Fibroblast of lung (primary cell): ENCODE measurements at regions not wholly inside any gene's neighbourhood (a gene's known extent, or its start where the extent isn't known, plus 50 kb on each side); places are given as distances from the start of the nearest gene placed in this dataset.

Experiments
- DNase-seq, 2 donors: peaks; one replicate each; pipeline versions ENCODE4 v3.0.0 to v3.0.0-alpha.2; 2010; ENCODE audit warnings: low read depth in 2 of 2
- H2AFZ ChIP-seq: 2 replicates; pipeline ENCODE4 v1.5.1; 2012; ENCODE audit warnings: low read length, control low read depth, inconsistent platforms
- H3K27ac ChIP-seq: 2 replicates; pipeline ENCODE4 v1.5.1; 2011; ENCODE audit warnings: low read length, control low read depth; ENCODE audit not compliant: insufficient read depth
- H3K27me3 ChIP-seq: 2 replicates; pipeline ENCODE4 v1.5.1; 2011; ENCODE audit warnings: mild to moderate bottlenecking, low read length; ENCODE audit not compliant: control insufficient read depth, insufficient read depth
- H3K36me3 ChIP-seq: 2 replicates; pipeline ENCODE4 v1.5.1; 2011; ENCODE audit warnings: low read length; ENCODE audit not compliant: control insufficient read depth, insufficient read depth
- H3K4me1 ChIP-seq: 2 replicates; pipeline ENCODE4 v1.5.1; 2011; ENCODE audit warnings: low read length; ENCODE audit not compliant: control insufficient read depth, insufficient read depth; ENCODE audit errors: extremely low read depth
- H3K4me2 ChIP-seq: 2 replicates; pipeline ENCODE4 v1.5.1; 2011; ENCODE audit warnings: low read length, control low read depth; ENCODE audit not compliant: insufficient read depth; ENCODE audit errors: extremely low read depth
- H3K4me3 ChIP-seq, 4 experiments: fragments of 200-600 bp in 1 of 4; sonication (generic) in 1 of 4; replicated peaks in 1 of 4; 2 replicates each; pipeline ENCODE4 v1.5.1; 2011 to 2016; ENCODE audit warnings: low read length in 4 of 4, low read depth in 3 of 4, mild to moderate bottlenecking in 3 of 4, control low read depth in 2 of 4, inconsistent platforms in 1 of 4, mixed read lengths in 1 of 4; ENCODE audit not compliant: insufficient read depth in 1 of 4; ENCODE audit errors: control extremely low read depth in 1 of 4
- H3K79me2 ChIP-seq: 2 replicates; pipeline ENCODE4 v1.5.1; 2012; ENCODE audit warnings: mild to moderate bottlenecking, low read length, inconsistent platforms; ENCODE audit not compliant: control insufficient read depth, insufficient read depth
- H3K9ac ChIP-seq: 2 replicates; pipeline ENCODE4 v1.5.1; 2011; ENCODE audit warnings: mild to moderate bottlenecking, low read length, control low read depth; ENCODE audit not compliant: insufficient read depth
- H3K9me3 ChIP-seq: 2 replicates; pipeline ENCODE4 v1.5.1; 2012; ENCODE audit warnings: low read depth, low read length; ENCODE audit not compliant: control insufficient read depth, insufficient read depth
- H4K20me1 ChIP-seq: 2 replicates; pipeline ENCODE4 v1.5.1; 2011; ENCODE audit warnings: low read length; ENCODE audit not compliant: control insufficient read depth, insufficient read depth; ENCODE audit errors: extremely low read depth
- EZH2 ChIP-seq: IDR thresholded peaks from 2 replicates; pipeline ENCODE4 v1.5.1; 2012; ENCODE audit warnings: low read length, control low read depth, mild to moderate bottlenecking; ENCODE audit errors: missing control alignments
- TF ChIP-seq, protein P1 (sequence below), 2 donors: IDR thresholded peaks in 1 of 2; conservative IDR thresholded peaks in 1 of 2; 1 replicate in 1 of 2; 2 replicates in 1 of 2; pipeline ENCODE4 v1.5.1; 2011 to 2012; ENCODE audit warnings: low read length in 2 of 2, control low read depth in 1 of 2, inconsistent platforms in 1 of 2, low read depth in 1 of 2, mild to moderate bottlenecking in 1 of 2

DNA sequence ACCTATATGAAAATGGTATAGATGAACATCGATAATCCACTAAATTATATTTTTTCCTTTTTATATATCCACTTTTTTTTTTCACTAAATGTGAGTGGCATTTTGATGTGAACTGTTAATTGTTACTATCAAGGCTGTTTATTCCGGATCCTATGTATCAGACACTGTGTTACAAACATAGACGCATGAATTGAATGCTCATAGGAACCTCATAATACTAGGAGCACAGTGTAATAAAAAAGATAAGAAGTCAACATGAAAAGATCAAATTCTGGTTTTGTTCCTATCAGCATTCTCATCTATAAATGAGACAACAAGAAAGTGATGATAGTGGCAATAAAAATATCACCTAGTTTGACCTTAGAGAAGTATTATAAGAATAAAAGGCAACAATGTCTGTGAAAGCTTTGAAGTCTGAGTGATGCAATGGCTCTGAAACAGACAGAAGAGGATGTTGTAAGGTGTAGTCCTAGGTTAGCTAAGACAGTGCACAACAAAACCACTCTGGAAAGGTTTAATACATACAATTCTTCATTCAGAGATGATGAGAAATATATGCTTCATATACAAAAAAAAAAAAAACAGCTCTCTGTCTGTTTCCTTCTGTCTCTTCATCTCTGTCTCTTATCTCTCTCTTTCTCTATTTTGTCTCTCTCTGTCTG lies 148.6 kb upstream of the NLGN4X start:
- Histone ChIP-seq H2AFZ (no peak overlapping the region), H3K9ac (no peak overlapping the region), H3K36me3 (no peaks in the 10 kb centered on the region), H3K9me3 (no peaks in the 10 kb centered on the region), H3K27ac (no peak overlapping the region), H3K27me3 (no peaks in the 10 kb centered on the region), H3K79me2 (no peaks in the 10 kb centered on the region), H4K20me1 (no peaks in the 10 kb centered on the region), H3K4me2 (no peak overlapping the region), H3K4me1 (no peaks in the 10 kb centered on the region), H3K4me3 (no peak overlapping the region)
- DNase-seq, result no peak
- TF ChIP-seq EZH2, result no peak
- TF ChIP-seq, protein P1, sequence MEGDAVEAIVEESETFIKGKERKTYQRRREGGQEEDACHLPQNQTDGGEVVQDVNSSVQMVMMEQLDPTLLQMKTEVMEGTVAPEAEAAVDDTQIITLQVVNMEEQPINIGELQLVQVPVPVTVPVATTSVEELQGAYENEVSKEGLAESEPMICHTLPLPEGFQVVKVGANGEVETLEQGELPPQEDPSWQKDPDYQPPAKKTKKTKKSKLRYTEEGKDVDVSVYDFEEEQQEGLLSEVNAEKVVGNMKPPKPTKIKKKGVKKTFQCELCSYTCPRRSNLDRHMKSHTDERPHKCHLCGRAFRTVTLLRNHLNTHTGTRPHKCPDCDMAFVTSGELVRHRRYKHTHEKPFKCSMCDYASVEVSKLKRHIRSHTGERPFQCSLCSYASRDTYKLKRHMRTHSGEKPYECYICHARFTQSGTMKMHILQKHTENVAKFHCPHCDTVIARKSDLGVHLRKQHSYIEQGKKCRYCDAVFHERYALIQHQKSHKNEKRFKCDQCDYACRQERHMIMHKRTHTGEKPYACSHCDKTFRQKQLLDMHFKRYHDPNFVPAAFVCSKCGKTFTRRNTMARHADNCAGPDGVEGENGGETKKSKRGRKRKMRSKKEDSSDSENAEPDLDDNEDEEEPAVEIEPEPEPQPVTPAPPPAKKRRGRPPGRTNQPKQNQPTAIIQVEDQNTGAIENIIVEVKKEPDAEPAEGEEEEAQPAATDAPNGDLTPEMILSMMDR (conservative IDR thresholded peaks at IDR 0.05 in 1 of 2, IDR thresholded peaks at IDR 0.05 in 1 of 2; ENCODE audit: low read depth in 1 of 2, low read length in 2 of 2), result no peak

DNA sequence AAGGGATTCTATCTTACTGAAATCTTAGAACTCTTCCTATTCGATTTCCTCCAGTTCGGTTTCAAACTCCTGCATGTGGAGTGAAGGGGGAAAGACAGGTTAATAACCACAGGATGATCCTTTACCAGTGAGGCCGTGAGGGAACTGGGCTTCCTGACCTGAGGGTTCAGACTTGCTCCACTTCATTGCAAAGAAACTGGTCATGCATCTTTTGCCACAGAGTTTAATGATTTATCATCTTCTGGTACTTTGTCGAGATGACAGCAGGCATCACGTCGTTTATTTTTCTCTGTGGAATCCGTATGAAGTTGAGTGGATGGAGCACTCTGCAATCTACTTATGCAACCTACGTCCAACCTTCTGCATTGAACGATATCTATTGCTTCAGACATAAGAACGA lies 145.9 kb upstream of the NLGN4X start:
- Histone ChIP-seq H3K79me2 (no peaks in the 10 kb centered on the region), H3K36me3 (no peaks in the 10 kb centered on the region), H3K27ac (no peak overlapping the region), H3K4me3 (no peak overlapping the region), H2AFZ (no peak overlapping the region), H4K20me1 (no peaks in the 10 kb centered on the region), H3K27me3 (no peaks in the 10 kb centered on the region), H3K9ac (no peak overlapping the region), H3K9me3 (no peaks in the 10 kb centered on the region), H3K4me1 (no peaks in the 10 kb centered on the region), H3K4me2 (no peak overlapping the region)
- DNase-seq, result no peak
- TF ChIP-seq, protein P1 (conservative IDR thresholded peaks at IDR 0.05 in 1 of 2, IDR thresholded peaks at IDR 0.05 in 1 of 2; ENCODE audit: low read depth in 1 of 2, low read length in 2 of 2), result no peak
- no peak for TF ChIP-seq EZH2

DNA sequence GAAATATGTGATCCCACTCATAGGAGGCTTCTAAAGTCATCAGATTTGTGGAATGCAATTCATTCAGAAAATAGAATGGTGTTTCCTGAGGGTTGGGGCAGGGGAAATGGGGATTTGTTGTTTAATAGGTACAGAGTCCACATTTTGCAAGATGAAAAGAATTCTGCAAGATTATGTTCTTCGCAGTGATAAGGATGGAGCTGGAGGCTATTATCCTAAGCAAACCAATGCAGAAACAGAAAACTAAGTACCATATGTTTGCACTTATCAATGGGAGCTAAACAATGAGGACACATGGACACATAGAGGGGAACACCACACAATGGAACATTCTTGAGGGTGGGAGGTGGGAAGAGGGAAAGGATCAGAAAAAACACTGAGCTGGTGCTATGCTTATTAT lies 144.3 kb upstream of the NLGN4X start:
- Histone ChIP-seq H3K9me3 (no peaks in the 10 kb centered on the region), H3K27ac (no peak overlapping the region), H3K36me3 (no peaks in the 10 kb centered on the region), H2AFZ (no peak overlapping the region), H3K9ac (no peak overlapping the region), H3K4me2 (no peak overlapping the region), H3K4me3 (no peak overlapping the region), H3K4me1 (no peaks in the 10 kb centered on the region), H3K27me3 (no peaks in the 10 kb centered on the region), H4K20me1 (no peaks in the 10 kb centered on the region), H3K79me2 (no peaks in the 10 kb centered on the region)
- DNase-seq, result no peak
- TF ChIP-seq EZH2, result no peak
- TF ChIP-seq, protein P1 (conservative IDR thresholded peaks at IDR 0.05 in 1 of 2, IDR thresholded peaks at IDR 0.05 in 1 of 2; ENCODE audit: low read depth in 1 of 2, low read length in 2 of 2), result no peak
